GM12878 (cell line): ENCODE measurements at regions not wholly inside any gene's neighbourhood (a gene's known extent, or its start where the extent isn't known, plus 50 kb on each side); places are given as distances from the start of the nearest gene placed in this dataset.
"Not testable (repeated sequence)": the region's sequence is repeated elsewhere in the genome, so short reads cannot be mapped to it uniquely, and the experiment has no call there.

Source experiments
- ATAC-seq: fragments of 200-7000 bp; cut with Tn5 transposase; 3 replicates; pipeline ENCODE4 v1.9.1; 2020; ENCODE audit warnings: mild to moderate bottlenecking, moderate library complexity
- BruUV-seq: library from RNA; stranded (reverse); fragments of 400-500 nt; replicated peaks from 2 replicates; lab custom pipeline; 2021; lab: Mats Ljungman, UMichigan
- CTCF ChIA-PET: fragments of 300-600 bp; sonication (Branson Sonifier 250); formaldehyde crosslinking; extraction: SDS; loops from one replicate; lab custom pipeline; 2021; ENCODE audit warnings: inconsistent platforms; lab: Yijun Ruan, JAX
- POLR2A ChIA-PET: fragments of 350-600 bp; formaldehyde crosslinking; extraction: SDS; loops from one replicate; lab custom pipeline; 2021; ENCODE audit warnings: inconsistent platforms; lab: Charles Lee
- RAD21 ChIA-PET: fragments of 300-600 bp; sonication (Branson Sonifier 250); formaldehyde crosslinking; loops from one replicate; lab custom pipeline; 2023; ENCODE audit warnings: antibody characterized with exemption; ENCODE audit not compliant: unreplicated experiment; lab: Charles Lee
- SMC1A ChIA-PET: fragments of 300-600 bp; sonication (Branson Sonifier 250); formaldehyde crosslinking; loops from one replicate; lab custom pipeline; 2023; ENCODE audit not compliant: unreplicated experiment, uncharacterized antibody; lab: Charles Lee
- DNase-seq: peaks from one replicate; pipeline ENCODE4 v3.0.0-alpha.2; 2011; ENCODE audit warnings: low read depth, low spot score
- FAIRE-seq: peaks from 3 replicates; lab custom pipeline; 2011; peaks lifted over from hg19 to GRCh38; lab: Jason Lieb, UNC
- H2AFZ ChIP-seq: 2 replicates; pipeline ENCODE4 v1.6.0; 2011; ENCODE audit warnings: low read depth, low read length, control low read depth; ENCODE audit not compliant: control insufficient read depth
- H3K27ac ChIP-seq: 2 replicates; pipeline ENCODE4 v1.5.1; 2011; ENCODE audit warnings: control low read depth; ENCODE audit not compliant: control insufficient read depth, insufficient read depth
- H3K27me3 ChIP-seq, 2 experiments: replicated peaks in 1 of 2; 2 replicates each; pipeline versions ENCODE4 v1.6.0 to v1.6.1; 2011; ENCODE audit warnings: low read length in 1 of 2; ENCODE audit not compliant: control insufficient read depth in 2 of 2, insufficient read depth in 2 of 2
- H3K36me3 ChIP-seq, 2 experiments: 2 replicates each; pipeline ENCODE4 v1.5.1; 2011; ENCODE audit warnings: low read length in 1 of 2; ENCODE audit not compliant: control insufficient read depth in 2 of 2, insufficient read depth in 2 of 2
- H3K4me1 ChIP-seq: 2 replicates; pipeline ENCODE4 v1.6.1; 2011; ENCODE audit warnings: mild to moderate bottlenecking, low read length, moderate library complexity, mixed read lengths; ENCODE audit not compliant: control insufficient read depth, insufficient read depth
- H3K4me2 ChIP-seq: 2 replicates; pipeline ENCODE4 v1.6.0; 2011; ENCODE audit warnings: control low read depth; ENCODE audit not compliant: control insufficient read depth, insufficient read depth
- H3K4me3 ChIP-seq: fragments of 200-600 bp; sonication (generic); 2 replicates; pipeline ENCODE4 v1.5.1; 2016
- H3K79me2 ChIP-seq: 2 replicates; pipeline ENCODE4 v1.6.0; 2011; ENCODE audit warnings: low read length; ENCODE audit not compliant: control insufficient read depth, insufficient read depth
- H3K9ac ChIP-seq: 2 replicates; pipeline ENCODE4 v1.8.0; 2011; ENCODE audit warnings: low read length, control low read depth, mixed read lengths; ENCODE audit not compliant: control insufficient read depth, insufficient read depth
- H3K9me3 ChIP-seq: replicated peaks from 3 replicates; pipeline ENCODE4 v1.5.1; 2011; ENCODE audit warnings: mild to moderate bottlenecking, low read length; ENCODE audit not compliant: control insufficient read depth, insufficient read depth
- H4K20me1 ChIP-seq: 2 replicates; pipeline ENCODE4 v1.6.0; 2011; ENCODE audit not compliant: control insufficient read depth, insufficient read depth
- WGBS: methylation state at CpG from one replicate; pipeline ENCODE4 v1.1.6; 2016; ENCODE audit warnings: low lambda C conversion rate; ENCODE audit not compliant: insufficient replicate concordance, insufficient coverage; ENCODE audit errors: missing lambda C conversion rate; 5-methylcytosine and 5-hydroxymethylcytosine counted together
- in situ Hi-C: fragments of 300-500 bp; cut with MboI; formaldehyde crosslinking; loops from 9 replicates; pipeline ENCODE4 v1.14.3; 2018; ENCODE audit warnings: mixed read lengths
- intact Hi-C: fragments of 100-400 bp; cut with micrococcal nuclease; formaldehyde crosslinking; loops from one replicate; pipeline ENCODE4 v1.14.2; 2022; ENCODE audit not compliant: unreplicated experiment

DNA sequence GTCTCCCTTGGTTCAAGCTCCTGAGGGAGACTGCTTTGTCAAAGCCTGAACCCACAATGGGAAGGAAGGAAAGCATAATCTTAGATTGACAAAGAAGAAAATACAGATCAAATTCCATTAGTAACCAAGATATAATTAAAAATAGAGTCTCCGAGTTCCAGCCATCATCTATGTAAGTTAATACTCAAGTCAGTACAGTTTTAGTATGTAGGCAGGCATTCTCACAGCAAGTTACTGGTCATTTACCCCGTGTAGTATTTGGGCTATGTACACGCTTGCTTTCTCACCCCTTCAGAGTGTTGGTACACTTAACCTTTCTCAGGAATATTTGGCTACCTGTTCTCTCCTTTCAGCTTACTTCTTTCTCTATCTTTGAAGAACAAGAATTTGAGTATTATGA lies 79.9 kb upstream of the GARIN1A start:
- H4K20me1 ChIP-seq, H3K36me3 ChIP-seq, H3K27ac ChIP-seq, RAD21 ChIA-PET, in situ Hi-C loops, DNase-seq, H3K9me3 ChIP-seq, POLR2A ChIA-PET, FAIRE-seq, H2AFZ ChIP-seq, H3K9ac ChIP-seq, ATAC-seq, H3K4me3 ChIP-seq, H3K4me1 ChIP-seq, H3K4me2 ChIP-seq, intact Hi-C loops, CTCF ChIA-PET, BruUV-seq, H3K79me2 ChIP-seq, H3K27me3 ChIP-seq, SMC1A ChIA-PET: not testable (repeated sequence)
- 86% methylated on average over 2 of the region's 3 CpGs for WGBS

DNA sequence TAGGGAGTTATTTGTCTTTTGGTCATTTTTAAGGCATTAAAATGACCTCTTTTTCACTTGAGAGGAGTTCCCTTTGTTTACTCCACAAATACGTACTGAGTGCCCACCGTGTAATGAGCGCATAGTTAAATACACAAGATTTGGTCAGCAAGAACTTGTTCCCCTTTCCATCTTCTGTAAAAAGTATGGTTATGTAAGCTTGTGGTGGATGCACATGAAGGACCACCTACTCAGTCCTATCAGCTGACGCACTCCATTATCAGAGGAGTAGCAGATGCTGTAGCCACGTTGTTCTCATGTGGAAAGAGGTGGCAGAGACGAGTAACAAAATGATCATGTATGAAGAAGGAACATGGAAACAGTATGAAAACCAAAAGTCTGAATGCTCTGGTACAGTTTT lies 78.0 kb upstream of the GARIN1A start:
- intact Hi-C loops, H3K4me2 ChIP-seq, H3K9me3 ChIP-seq, H3K27me3 ChIP-seq, SMC1A ChIA-PET, H3K9ac ChIP-seq, H3K79me2 ChIP-seq, H3K27ac ChIP-seq, BruUV-seq, FAIRE-seq, ATAC-seq, DNase-seq, POLR2A ChIA-PET, in situ Hi-C loops, RAD21 ChIA-PET, H3K4me1 ChIP-seq, H2AFZ ChIP-seq, H4K20me1 ChIP-seq, H3K4me3 ChIP-seq, H3K36me3 ChIP-seq: not testable (repeated sequence)
- 98% methylated on average over 6 of the region's 6 CpGs for WGBS
- CTCF ChIA-PET: interaction anchor here (0.6 kb wide), 1 partner anchor 120 kb away, joined by 3 read pairs; no protein-coding TSS in a partner anchor

GRCh38 chr7:128596336-128597128 lies 75.6 kb upstream of the GARIN1A start:
- FAIRE-seq, in situ Hi-C loops, POLR2A ChIA-PET, H4K20me1 ChIP-seq, H2AFZ ChIP-seq, CTCF ChIA-PET, H3K4me2 ChIP-seq, H3K79me2 ChIP-seq, RAD21 ChIA-PET, H3K4me3 ChIP-seq, intact Hi-C loops, H3K9me3 ChIP-seq, H3K4me1 ChIP-seq, DNase-seq, H3K9ac ChIP-seq, H3K27ac ChIP-seq, ATAC-seq, SMC1A ChIA-PET, H3K36me3 ChIP-seq, H3K27me3 ChIP-seq, BruUV-seq: not testable (repeated sequence)
- 97% methylated on average over 8 of the region's 8 CpGs for WGBS

GRCh38 chr7:128598946-128599345 lies 73.1 kb upstream of the GARIN1A start:
- H3K27me3 ChIP-seq, intact Hi-C loops, ATAC-seq, H3K27ac ChIP-seq, H3K4me2 ChIP-seq, H3K79me2 ChIP-seq, BruUV-seq, H3K9ac ChIP-seq, H4K20me1 ChIP-seq, POLR2A ChIA-PET, H3K36me3 ChIP-seq, FAIRE-seq, H3K9me3 ChIP-seq, H3K4me3 ChIP-seq, H3K4me1 ChIP-seq, SMC1A ChIA-PET, DNase-seq, in situ Hi-C loops, CTCF ChIA-PET, H2AFZ ChIP-seq, RAD21 ChIA-PET: not testable (repeated sequence)
- 98% methylated on average over 5 of the region's 5 CpGs for WGBS
